Astrocyte of the spinal cord (primary cell): ENCODE measurements at regions not wholly inside any gene's neighbourhood (a gene's known extent, or its start where the extent isn't known, plus 50 kb on each side); places are given as distances from the start of the nearest gene placed in this dataset.

ENCODE experiments used
- DNase-seq: peaks from one replicate; pipeline ENCODE4 v3.0.0; 2011; ENCODE audit warnings: low read depth, low spot score
- H3K4me3 ChIP-seq: 2 replicates; pipeline ENCODE4 v1.5.1; 2011; ENCODE audit warnings: low read depth, mild to moderate bottlenecking, low read length, moderate library complexity
- CTCF ChIP-seq: IDR thresholded peaks from 2 replicates; pipeline ENCODE4 v1.5.1; 2012; ENCODE audit warnings: low read depth, mild to moderate bottlenecking, low read length, inconsistent platforms
- in situ Hi-C: cut with HindIII; loops from 2 replicates; pipeline ENCODE4 v1.10.0; 2017; ENCODE audit warnings: low sequenced_read_pairs

- in situ Hi-C loops = no loop called here
- TF ChIP-seq CTCF = no peak
- H3K4me3 ChIP-seq = no peak overlapping the region
- DNase-seq = no peak
Measured at GRCh38 chr5:168041583-168041982, 249.9 kb upstream of the WWC1 start.

DNA sequence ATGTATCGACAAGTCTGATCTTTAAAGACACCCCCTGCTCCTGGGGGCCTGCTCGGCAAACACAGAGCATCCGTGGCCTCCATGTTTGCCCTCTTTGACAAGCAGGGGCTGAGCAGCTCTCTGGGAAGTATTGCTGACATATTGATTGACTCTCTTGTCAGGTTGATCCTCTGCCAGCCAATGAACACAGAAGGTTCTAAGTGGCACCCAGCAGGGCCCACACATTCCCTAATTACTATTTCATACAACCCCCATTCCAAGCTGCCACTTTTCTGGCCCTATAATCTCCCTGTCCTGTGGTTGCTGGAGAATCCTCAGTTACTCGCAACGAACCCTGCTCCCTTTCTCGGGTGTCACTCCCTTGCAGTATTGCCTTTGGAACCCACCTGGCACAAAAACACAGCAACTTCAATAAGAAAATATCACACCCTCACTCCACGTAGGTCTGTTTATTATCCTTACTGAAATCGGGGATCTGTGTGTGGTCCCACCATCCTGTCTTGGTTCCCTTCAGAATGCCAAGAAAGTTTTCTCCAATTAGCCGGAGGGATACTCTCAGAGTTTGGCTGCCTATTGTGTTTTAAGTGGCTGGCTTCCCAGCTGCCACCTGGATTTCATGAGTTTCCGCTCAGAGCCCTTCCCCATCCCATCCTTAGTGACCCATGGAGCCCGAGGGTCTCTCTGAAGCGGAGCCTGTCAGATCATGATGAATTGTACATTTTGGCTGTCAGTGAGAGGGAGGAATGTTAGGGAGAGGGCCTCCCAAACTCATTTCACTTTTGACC is 249.0 kb upstream of the WWC1 start:
- TF ChIP-seq CTCF = no peak
- in situ Hi-C loops = no loop called here
- no peak for DNase-seq
- H3K4me3 ChIP-seq = no peak overlapping the region

- no peak overlapping the region for H3K4me3 ChIP-seq
- no peak for TF ChIP-seq CTCF
- in situ Hi-C loops = no loop called here
- no peak for DNase-seq
Measured at GRCh38 chr5:168046163-168046562, 245.3 kb upstream of the WWC1 start.

- peak; percentile 46 for TF ChIP-seq CTCF
- in situ Hi-C loops = no loop called here
- peak; percentile 50 for DNase-seq
- no peak overlapping the region for H3K4me3 ChIP-seq
Measured at GRCh38 chr5:168047043-168047668, 244.3 kb upstream of the WWC1 start.

DNA sequence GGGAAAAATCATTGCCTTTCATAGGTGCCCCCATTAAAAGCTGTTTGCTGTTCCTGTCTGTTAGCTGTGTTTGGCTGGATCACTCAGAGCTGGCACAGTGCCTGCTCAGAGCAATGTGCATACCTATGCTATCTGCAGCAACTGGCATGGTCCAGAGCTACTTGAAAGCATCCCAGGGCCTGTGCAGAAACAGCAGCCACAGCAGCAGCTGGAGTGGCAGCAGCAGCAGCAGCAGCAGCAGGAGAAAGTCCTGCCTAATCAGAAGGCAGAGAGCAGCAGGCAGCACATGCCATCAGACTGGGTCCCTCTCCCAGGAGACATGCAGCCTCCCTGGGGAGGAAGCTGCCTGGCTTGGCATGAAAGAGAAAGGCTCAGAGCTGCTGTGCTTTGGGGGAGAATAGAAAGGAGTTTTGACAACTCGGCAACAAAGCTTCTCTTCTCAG is 243.8 kb upstream of the WWC1 start:
- DNase-seq = peak; percentile 31
- in situ Hi-C loops = no loop called here
- no peak overlapping the region for H3K4me3 ChIP-seq
- TF ChIP-seq CTCF = no peak

DNA sequence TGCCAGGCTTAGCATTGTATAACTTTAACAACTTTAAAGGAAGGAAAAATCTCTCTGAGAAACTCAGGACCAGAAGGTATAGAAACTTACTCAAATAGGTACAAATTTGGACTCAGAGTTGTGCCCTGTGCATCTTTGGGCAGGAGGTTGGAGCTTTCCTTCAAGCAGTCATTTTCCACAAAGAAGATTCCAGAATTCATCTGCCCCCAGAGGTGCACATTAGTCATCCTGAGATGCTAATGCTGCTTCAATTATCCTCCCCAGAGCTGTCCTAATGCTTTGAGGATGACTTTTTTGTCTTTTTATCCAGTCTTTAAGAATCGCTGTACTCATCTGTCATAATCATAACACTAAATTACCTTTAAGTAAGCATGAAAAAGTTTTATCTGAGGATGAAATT is 243.0 kb upstream of the WWC1 start:
- no peak overlapping the region for H3K4me3 ChIP-seq
- no peak for DNase-seq
- in situ Hi-C loops = no loop called here
- TF ChIP-seq CTCF = no peak
